Lower leg skin (tissue), 4 donors: ENCODE measurements at regions not wholly inside any gene's neighbourhood (a gene's known extent, or its start where the extent isn't known, plus 50 kb on each side); places are given as distances from the start of the nearest gene placed in this dataset.
"Not testable (repeated sequence)": the region's sequence is repeated elsewhere in the genome, so short reads cannot be mapped to it uniquely, and the experiment has no call there.

Experiments
- DNase-seq, 2 donors: peaks; one replicate each; pipeline ENCODE4 v3.0.0-alpha.2; 2019; ENCODE audit warnings: low spot score in 2 of 2
- H3K4me3 ChIP-seq: fragments of 200-600 bp; sonication (generic); 2 replicates; pipeline ENCODE4 v1.5.1; 2017; ENCODE audit warnings: mild to moderate bottlenecking, low read depth; ENCODE audit not compliant: poor library complexity, severe bottlenecking
- CTCF ChIP-seq, 3 donors: fragments of 450-650 bp; IDR thresholded peaks; one replicate each; pipeline ENCODE4 v1.5.1; 2016; ENCODE audit warnings: antibody characterized with exemption in 3 of 3, mild to moderate bottlenecking in 3 of 3, moderate library complexity in 2 of 3
- POLR2A ChIP-seq, 2 donors: fragments of 450-650 bp; IDR thresholded peaks; one replicate each; pipeline ENCODE4 v1.6.1; 2016 to 2017; ENCODE audit warnings: antibody characterized with exemption in 2 of 2, mild to moderate bottlenecking in 1 of 2, moderate library complexity in 1 of 2
- WGBS, 2 donors: methylation state at CpG; one replicate each; pipeline ENCODE4 v1.1.5; 2018; 5-methylcytosine and 5-hydroxymethylcytosine counted together
- intact Hi-C: fragments of 100-400 bp; cut with DNase I; formaldehyde crosslinking; loops from one replicate; pipeline ENCODE4 v1.15.0; 2023; ENCODE audit warnings: low total_unique reads

- 68 to 70% methylated on average over 4 of the region's 4 CpGs for WGBS, 2 donors
- intact Hi-C loops = no loop called here
- TF ChIP-seq CTCF (IDR thresholded peaks at IDR 0.05) = no peak
- no peak for TF ChIP-seq POLR2A (IDR thresholded peaks at IDR 0.05)
- DNase-seq = no peak
- no peak overlapping the region for H3K4me3 ChIP-seq
Measured at GRCh38 chr4:84221704-84222103, 277.4 kb downstream of the NKX6-1 start.

GRCh38 chr4:84220990-84221389 lies 278.1 kb downstream of the NKX6-1 start:
- H3K4me3 ChIP-seq = no peak overlapping the region
- DNase-seq = no peak
- intact Hi-C loops = no loop called here
- WGBS, 2 donors = 85 to 91% methylated on average over 6 of the region's 6 CpGs
- TF ChIP-seq POLR2A (IDR thresholded peaks at IDR 0.05) (no peak), CTCF (IDR thresholded peaks at IDR 0.05) (no peak)

- 64 to 70% methylated on average over 1 of the region's 1 CpG for WGBS, 2 donors
- intact Hi-C loops = no loop called here
- H3K4me3 ChIP-seq = no peak overlapping the region
- TF ChIP-seq CTCF (IDR thresholded peaks at IDR 0.05) (no peak), POLR2A (IDR thresholded peaks at IDR 0.05) (no peak)
- no peak for DNase-seq
Measured at GRCh38 chr4:84219656-84220055, 279.4 kb downstream of the NKX6-1 start.

- 58 to 69% methylated on average over 9 of the region's 9 CpGs for WGBS, 2 donors
- no peak overlapping the region for H3K4me3 ChIP-seq
- DNase-seq = no peak
- TF ChIP-seq POLR2A (IDR thresholded peaks at IDR 0.05) (no peak), CTCF (IDR thresholded peaks at IDR 0.05) (no peak)
- intact Hi-C loops = no loop called here
Measured at GRCh38 chr4:84218031-84218430, 281.1 kb downstream of the NKX6-1 start.

GRCh38 chr4:84215217-84215616 lies 283.9 kb downstream of the NKX6-1 start:
- no peak for DNase-seq

GRCh38 chr4:84206226-84206625 lies 292.9 kb downstream of the NKX6-1 start:
- DNase-seq, intact Hi-C loops, H3K4me3 ChIP-seq: not testable (repeated sequence)
- 62 to 64% methylated on average over 4 of the region's 4 CpGs for WGBS, 2 donors

More at GRCh38 chr4:84215217-84215616, 283.9 kb downstream of the NKX6-1 start:
- whole genome bisulfite sequencing, 2 donors = 80 to 81% methylated on average over 2 of the region's 2 CpGs
- intact Hi-C loops = no loop called here
- TF ChIP-seq CTCF (IDR thresholded peaks at IDR 0.05) (no peak), POLR2A (IDR thresholded peaks at IDR 0.05) (no peak)
- H3K4me3 ChIP-seq = no peak overlapping the region
